ENCODE measurements at regions not wholly inside any gene's neighbourhood (a gene's known extent, or its start where the extent isn't known, plus 50 kb on each side); places are given as distances from the start of the nearest gene placed in this dataset.

DNA sequence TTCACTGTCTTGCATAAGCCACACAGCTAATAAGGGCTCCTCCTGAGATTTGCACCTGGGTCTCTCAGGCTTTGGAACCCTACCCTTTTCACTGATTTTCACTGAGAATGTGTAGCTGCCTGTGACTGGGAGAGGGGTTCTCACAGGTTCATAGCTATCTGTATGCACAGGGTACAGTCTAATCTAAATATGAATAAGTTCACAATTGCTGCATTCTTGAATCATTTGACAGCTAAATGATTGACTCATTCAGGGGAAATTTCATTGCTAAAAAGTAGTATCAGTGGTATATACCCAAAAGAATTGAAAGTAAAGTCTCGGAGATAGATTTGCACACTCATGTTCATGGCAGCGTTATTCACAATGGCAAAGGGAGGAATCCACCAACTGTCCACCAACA is 140.7 kb downstream of the BOD1 start:
- DNase-seq (ENCODE audit: insufficient read length) (no peak), FAIRE-seq (no peak)
- TF ChIP-seq POLR2A (IDR thresholded peaks at IDR 0.05; ENCODE audit: low read depth, low read length): no peak
- no peak for TF ChIP-seq TAF1 (IDR thresholded peaks at IDR 0.05; ENCODE audit: borderline replicate concordance, low read depth, low read length)
- no peak for TF ChIP-seq POLR2AphosphoS5 (IDR thresholded peaks at IDR 0.05; ENCODE audit: low read depth, low read length)

GRCh38 chr5:173474881-173475287 is 141.6 kb downstream of the BOD1 start:
- no peak for DNase-seq (ENCODE audit: insufficient read length)
- TF ChIP-seq TAF1 (IDR thresholded peaks at IDR 0.05; ENCODE audit: borderline replicate concordance, low read depth, low read length) (no peak), POLR2A (IDR thresholded peaks at IDR 0.05; ENCODE audit: low read depth, low read length) (no peak), POLR2AphosphoS5 (IDR thresholded peaks at IDR 0.05; ENCODE audit: low read depth, low read length) (no peak)
- no peak for FAIRE-seq

DNA sequence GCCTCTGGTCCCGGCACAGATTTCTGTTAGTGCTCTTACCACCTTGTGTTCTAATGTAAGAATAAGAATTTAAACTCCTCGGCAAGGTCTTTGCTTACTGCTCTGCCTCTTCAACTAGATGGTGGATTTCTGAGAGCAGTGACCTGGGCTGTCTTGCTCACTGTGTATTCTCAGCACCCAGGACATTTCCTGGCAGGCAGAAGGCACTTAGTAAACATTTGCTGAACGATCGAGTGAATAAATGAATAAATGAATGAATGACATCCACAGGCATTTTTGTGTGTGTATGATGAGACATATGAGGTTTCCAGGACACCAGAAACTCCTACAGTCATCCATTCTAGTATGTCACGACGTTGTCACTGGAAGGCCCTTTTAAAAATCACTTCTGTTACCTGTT is 143.2 kb downstream of the BOD1 start:
- DNase-seq (ENCODE audit: insufficient read length): no peak
- no peak for FAIRE-seq

DNA sequence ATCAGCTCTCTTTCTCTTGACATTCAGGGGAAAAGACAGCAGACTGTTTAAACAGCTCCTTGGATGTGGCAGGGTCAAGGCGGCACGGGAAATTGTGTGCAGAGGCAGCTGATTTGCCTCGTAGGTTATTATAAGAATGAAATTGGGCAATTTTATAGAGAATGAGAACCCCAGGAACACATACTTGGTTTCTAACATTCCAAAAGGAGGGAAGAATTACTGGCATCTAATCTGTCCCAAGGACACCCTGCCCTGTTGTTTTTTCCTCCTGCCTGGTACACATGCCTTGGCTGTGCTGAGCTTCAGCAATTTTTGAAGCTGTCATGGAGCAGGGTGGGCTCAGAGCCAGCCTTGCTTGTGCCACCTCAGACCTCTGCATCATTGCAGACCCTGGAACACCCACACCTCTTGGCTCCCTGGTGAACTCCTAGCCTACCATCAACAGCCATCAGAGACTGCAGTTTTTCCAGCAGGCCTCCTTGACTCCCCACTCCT is 143.6 kb downstream of the BOD1 start:
- FAIRE-seq (no peak), DNase-seq (ENCODE audit: insufficient read length) (no peak)
- TF ChIP-seq POLR2AphosphoS5 (IDR thresholded peaks at IDR 0.05; ENCODE audit: low read depth, low read length): no peak
- no peak for TF ChIP-seq TAF1 (IDR thresholded peaks at IDR 0.05; ENCODE audit: borderline replicate concordance, low read depth, low read length)
- TF ChIP-seq POLR2A (IDR thresholded peaks at IDR 0.05; ENCODE audit: low read depth, low read length): no peak

More for the DNA sequence above, 143.2 kb downstream of the BOD1 start:
- no peak for TF ChIP-seq POLR2A (IDR thresholded peaks at IDR 0.05; ENCODE audit: low read depth, low read length)
- no peak for TF ChIP-seq TAF1 (IDR thresholded peaks at IDR 0.05; ENCODE audit: borderline replicate concordance, low read depth, low read length)
- TF ChIP-seq POLR2AphosphoS5 (IDR thresholded peaks at IDR 0.05; ENCODE audit: low read depth, low read length): no peak

- FAIRE-seq (no peak), DNase-seq (ENCODE audit: insufficient read length) (no peak)
- TF ChIP-seq TAF1 (IDR thresholded peaks at IDR 0.05; ENCODE audit: borderline replicate concordance, low read depth, low read length): no peak
- no peak for TF ChIP-seq POLR2A (IDR thresholded peaks at IDR 0.05; ENCODE audit: low read depth, low read length)
- no peak for TF ChIP-seq POLR2AphosphoS5 (IDR thresholded peaks at IDR 0.05; ENCODE audit: low read depth, low read length)
Measured at GRCh38 chr5:173472164-173472563, 143.9 kb upstream of the STC2 start.

- FAIRE-seq (no peak), DNase-seq (ENCODE audit: insufficient read length) (no peak)
- TF ChIP-seq POLR2AphosphoS5 (IDR thresholded peaks at IDR 0.05; ENCODE audit: low read depth, low read length) (no peak), TAF1 (IDR thresholded peaks at IDR 0.05; ENCODE audit: borderline replicate concordance, low read depth, low read length) (no peak), POLR2A (IDR thresholded peaks at IDR 0.05; ENCODE audit: low read depth, low read length) (no peak)
Measured at GRCh38 chr5:173468821-173469251, 140.6 kb upstream of the STC2 start.

- no peak for DNase-seq (ENCODE audit: insufficient read length)
- TF ChIP-seq POLR2AphosphoS5 (IDR thresholded peaks at IDR 0.05; ENCODE audit: low read depth, low read length) (no peak), TAF1 (IDR thresholded peaks at IDR 0.05; ENCODE audit: borderline replicate concordance, low read depth, low read length) (no peak), POLR2A (IDR thresholded peaks at IDR 0.05; ENCODE audit: low read depth, low read length) (no peak)
- FAIRE-seq: no peak
Measured at GRCh38 chr5:173466227-173466626, 138.0 kb upstream of the STC2 start.

DNA sequence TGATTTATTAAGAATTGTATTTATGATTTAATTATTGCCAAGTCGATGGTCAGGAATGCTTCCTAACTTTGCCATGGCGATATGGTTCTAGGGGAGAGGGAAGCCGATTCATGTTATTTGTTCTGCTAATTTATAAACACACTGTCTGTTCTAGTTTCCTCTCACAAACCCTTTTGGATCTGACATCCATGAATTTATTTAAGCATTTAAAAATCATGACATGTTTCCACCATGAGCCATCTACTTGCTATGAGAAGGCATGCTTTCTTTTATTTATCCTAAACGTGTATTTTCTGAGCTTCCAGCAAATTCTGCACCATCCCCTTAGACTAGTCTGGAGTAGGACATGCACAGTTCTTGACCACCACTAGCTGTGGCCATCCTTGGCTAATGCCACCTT is 136.6 kb upstream of the STC2 start:
- TF ChIP-seq TAF1 (IDR thresholded peaks at IDR 0.05; ENCODE audit: borderline replicate concordance, low read depth, low read length) (no peak), POLR2A (IDR thresholded peaks at IDR 0.05; ENCODE audit: low read depth, low read length) (no peak), POLR2AphosphoS5 (IDR thresholded peaks at IDR 0.05; ENCODE audit: low read depth, low read length) (no peak)
- FAIRE-seq (no peak), DNase-seq (ENCODE audit: insufficient read length) (no peak)

DNA sequence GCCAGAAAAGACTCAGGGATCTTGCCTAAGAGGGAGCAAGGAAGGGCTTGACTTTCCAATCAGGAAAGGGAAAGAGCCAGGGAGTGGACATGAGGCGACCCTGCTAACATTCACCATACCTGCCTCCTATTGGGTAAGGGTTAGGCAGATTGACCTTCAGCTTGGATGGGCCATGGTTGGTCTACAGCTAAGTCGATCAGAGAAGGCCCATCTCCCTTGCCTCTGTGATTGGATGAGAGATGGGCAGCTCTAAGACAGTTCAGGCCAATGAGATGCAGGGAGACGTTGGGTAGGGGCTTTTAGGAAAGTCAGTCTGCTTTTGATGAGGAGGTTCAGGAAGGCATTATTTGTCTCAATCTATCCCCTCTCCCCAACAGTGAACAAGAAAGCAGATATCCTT is 135.0 kb upstream of the STC2 start:
- no peak for TF ChIP-seq POLR2AphosphoS5 (IDR thresholded peaks at IDR 0.05; ENCODE audit: low read depth, low read length)
- no peak for TF ChIP-seq TAF1 (IDR thresholded peaks at IDR 0.05; ENCODE audit: borderline replicate concordance, low read depth, low read length)
- no peak for TF ChIP-seq POLR2A (IDR thresholded peaks at IDR 0.05; ENCODE audit: low read depth, low read length)
- FAIRE-seq: no peak
- DNase-seq (ENCODE audit: insufficient read length): no peak

DNA sequence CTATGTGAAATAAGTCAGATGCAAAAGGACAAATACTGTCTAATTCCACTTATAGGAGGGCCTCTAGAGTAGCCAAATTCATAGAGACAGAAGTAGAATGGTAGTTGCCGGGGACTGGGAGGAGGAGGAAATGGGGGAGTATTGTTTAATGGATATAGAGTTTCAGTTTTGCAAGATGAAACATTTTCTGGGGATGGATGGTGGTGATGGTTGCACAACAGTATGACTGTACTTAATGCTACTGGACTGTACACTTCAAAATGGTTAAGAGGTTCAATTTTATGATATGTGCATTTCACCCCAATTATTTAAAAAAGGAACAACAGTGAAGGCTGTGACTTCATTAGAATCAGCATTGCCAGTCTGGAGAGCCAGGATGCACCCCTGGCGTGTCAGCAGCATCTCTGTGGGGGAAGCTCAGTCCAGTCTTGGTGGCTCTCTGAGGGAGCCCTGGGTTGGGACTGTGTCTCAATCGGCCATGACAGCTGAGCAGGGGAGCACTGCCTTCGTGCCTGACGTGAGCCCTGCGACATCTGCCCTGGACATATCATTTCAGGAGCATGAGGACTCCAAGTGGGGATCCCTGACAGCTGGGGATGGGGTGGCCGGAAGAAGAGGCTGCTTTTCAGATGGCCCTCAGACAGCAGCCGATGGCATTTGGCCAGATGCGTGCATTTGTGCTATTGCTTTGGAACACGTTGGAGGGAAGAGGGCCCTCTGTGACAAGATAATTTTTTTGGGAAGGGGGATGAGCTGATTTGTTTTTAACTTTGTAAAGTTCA is 130.8 kb upstream of the STC2 start:
- no peak for FAIRE-seq
- no peak for TF ChIP-seq TAF1 (IDR thresholded peaks at IDR 0.05; ENCODE audit: borderline replicate concordance, low read depth, low read length)
- no peak for TF ChIP-seq POLR2AphosphoS5 (IDR thresholded peaks at IDR 0.05; ENCODE audit: low read depth, low read length)
- no peak for TF ChIP-seq POLR2A (IDR thresholded peaks at IDR 0.05; ENCODE audit: low read depth, low read length)
- no peak for DNase-seq (ENCODE audit: insufficient read length)

DNA sequence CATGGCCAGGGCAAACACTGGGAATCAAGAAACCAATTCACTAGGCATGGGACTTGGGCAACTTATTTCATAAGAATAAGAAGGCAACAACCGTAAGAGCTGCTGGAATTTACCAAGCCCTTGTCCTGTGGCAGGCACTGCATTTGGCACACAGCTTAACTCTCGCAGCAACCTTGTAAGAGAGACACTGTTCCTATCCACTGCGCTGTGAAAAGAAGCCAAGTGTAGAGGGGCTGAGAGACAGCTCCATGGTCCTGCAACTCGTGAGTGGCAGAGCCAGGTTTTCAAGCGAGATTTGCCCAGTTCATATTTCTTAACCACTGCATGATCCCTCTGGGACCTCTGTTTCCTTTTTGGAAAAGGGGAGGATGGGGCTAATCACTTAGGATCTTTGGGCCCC is 129.3 kb upstream of the STC2 start:
- FAIRE-seq (no peak), DNase-seq (ENCODE audit: insufficient read length) (no peak)
- TF ChIP-seq POLR2AphosphoS5 (IDR thresholded peaks at IDR 0.05; ENCODE audit: low read depth, low read length): no peak
- no peak for TF ChIP-seq POLR2A (IDR thresholded peaks at IDR 0.05; ENCODE audit: low read depth, low read length)
- no peak for TF ChIP-seq TAF1 (IDR thresholded peaks at IDR 0.05; ENCODE audit: borderline replicate concordance, low read depth, low read length)

DNA sequence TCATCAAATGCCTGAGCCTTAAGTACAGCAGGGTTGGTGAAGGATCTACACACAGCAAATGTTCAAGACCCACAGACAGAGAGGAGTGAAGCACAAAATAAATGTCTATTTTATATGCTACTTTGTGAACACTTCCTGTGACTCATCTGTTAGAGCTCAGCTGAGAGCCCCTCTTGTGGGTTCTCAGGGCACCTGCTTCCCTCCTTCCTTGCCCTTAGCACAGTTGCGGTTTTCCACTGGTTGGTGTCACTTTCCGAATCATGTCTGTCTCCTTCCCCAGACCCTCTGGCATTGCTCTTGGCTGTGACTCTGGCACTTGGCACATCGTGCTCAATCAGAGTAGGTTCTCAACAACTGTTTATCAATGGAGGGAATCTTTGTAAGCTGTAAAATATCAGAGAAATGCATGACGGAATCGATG is 128.5 kb upstream of the STC2 start:
- FAIRE-seq (no peak), DNase-seq (ENCODE audit: insufficient read length) (no peak)
- TF ChIP-seq POLR2AphosphoS5 (IDR thresholded peaks at IDR 0.05; ENCODE audit: low read depth, low read length) (no peak), POLR2A (IDR thresholded peaks at IDR 0.05; ENCODE audit: low read depth, low read length) (no peak), TAF1 (IDR thresholded peaks at IDR 0.05; ENCODE audit: borderline replicate concordance, low read depth, low read length) (no peak)
